Endothelial cell of umbilical vein (primary cell): ENCODE measurements at regions not wholly inside any gene's neighbourhood (a gene's known extent, or its start where the extent isn't known, plus 50 kb on each side); places are given as distances from the start of the nearest gene placed in this dataset.

Experiments used
- EZH2 ChIP-seq: IDR thresholded peaks from 2 replicates; pipeline ENCODE4 v1.6.1; 2012; ENCODE audit warnings: borderline replicate concordance, low read depth, mild to moderate bottlenecking, moderate library complexity, low read length, inconsistent platforms; ENCODE audit not compliant: severe bottlenecking
- MYC ChIP-seq: IDR thresholded peaks from one replicate; pipeline ENCODE4 v1.6.1; 2011; ENCODE audit warnings: mild to moderate bottlenecking, low read depth, low read length
- POLR2A ChIP-seq: IDR thresholded peaks from 2 replicates; pipeline ENCODE4 v1.6.1; 2012; ENCODE audit warnings: low read depth, mild to moderate bottlenecking, control low read depth, low read length
- TF ChIP-seq, protein P1 (sequence below), 2 donors: IDR thresholded peaks; 1 replicate in 1 of 2; 2 replicates in 1 of 2; pipeline ENCODE4 v1.5.1; 2011; ENCODE audit warnings: low read length in 2 of 2, mild to moderate bottlenecking in 2 of 2, moderate library complexity in 2 of 2, control low read depth in 1 of 2, inconsistent platforms in 1 of 2, low read depth in 1 of 2; ENCODE audit not compliant: insufficient read depth in 1 of 2; ENCODE audit errors: extremely low read depth in 1 of 2
- TF ChIP-seq, protein P2 (sequence below): IDR thresholded peaks from 2 replicates; pipeline ENCODE4 v1.6.1; 2011; ENCODE audit not compliant: insufficient read depth, insufficient read length

- no peak for TF ChIP-seq EZH2
- TF ChIP-seq, protein P1, sequence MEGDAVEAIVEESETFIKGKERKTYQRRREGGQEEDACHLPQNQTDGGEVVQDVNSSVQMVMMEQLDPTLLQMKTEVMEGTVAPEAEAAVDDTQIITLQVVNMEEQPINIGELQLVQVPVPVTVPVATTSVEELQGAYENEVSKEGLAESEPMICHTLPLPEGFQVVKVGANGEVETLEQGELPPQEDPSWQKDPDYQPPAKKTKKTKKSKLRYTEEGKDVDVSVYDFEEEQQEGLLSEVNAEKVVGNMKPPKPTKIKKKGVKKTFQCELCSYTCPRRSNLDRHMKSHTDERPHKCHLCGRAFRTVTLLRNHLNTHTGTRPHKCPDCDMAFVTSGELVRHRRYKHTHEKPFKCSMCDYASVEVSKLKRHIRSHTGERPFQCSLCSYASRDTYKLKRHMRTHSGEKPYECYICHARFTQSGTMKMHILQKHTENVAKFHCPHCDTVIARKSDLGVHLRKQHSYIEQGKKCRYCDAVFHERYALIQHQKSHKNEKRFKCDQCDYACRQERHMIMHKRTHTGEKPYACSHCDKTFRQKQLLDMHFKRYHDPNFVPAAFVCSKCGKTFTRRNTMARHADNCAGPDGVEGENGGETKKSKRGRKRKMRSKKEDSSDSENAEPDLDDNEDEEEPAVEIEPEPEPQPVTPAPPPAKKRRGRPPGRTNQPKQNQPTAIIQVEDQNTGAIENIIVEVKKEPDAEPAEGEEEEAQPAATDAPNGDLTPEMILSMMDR (IDR thresholded peaks at IDR 0.05; ENCODE audit: extremely low read depth in 1 of 2, insufficient read depth in 1 of 2, low read depth in 1 of 2, low read length in 2 of 2), result no peak
- TF ChIP-seq, protein P2, sequence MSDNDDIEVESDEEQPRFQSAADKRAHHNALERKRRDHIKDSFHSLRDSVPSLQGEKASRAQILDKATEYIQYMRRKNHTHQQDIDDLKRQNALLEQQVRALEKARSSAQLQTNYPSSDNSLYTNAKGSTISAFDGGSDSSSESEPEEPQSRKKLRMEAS, result no peak
- no peak for TF ChIP-seq POLR2A
- no peak for TF ChIP-seq MYC
These were observed 99.2 kb upstream of the RGMA start for GRCh38 chr15:93188236-93188635.
